ENCODE measurements at regions not wholly inside any gene's neighbourhood (a gene's known extent, or its start where the extent isn't known, plus 50 kb on each side); places are given as distances from the start of the nearest gene placed in this dataset.

- Histone ChIP-seq H3K4me3 (ENCODE audit: low read depth, low read length) (no peak overlapping the region), H3K9me3 (ENCODE audit: control insufficient read depth, insufficient read depth, low read depth, low read length) (no peaks in the 10 kb centered on the region), H3K27ac (ENCODE audit: extremely low read depth, low read depth, low read length) (no peak overlapping the region), H3K4me1 (ENCODE audit: control insufficient read depth, insufficient read depth, low read length) (no peaks in the 10 kb centered on the region), H3K36me3 (ENCODE audit: control insufficient read depth in 2 of 2, insufficient read depth in 1 of 2, low read length in 2 of 2) (no peaks in the 10 kb centered on the region)
- TF ChIP-seq ATF2 (tag by site-specific recombination; IDR thresholded peaks at IDR 0.05; ENCODE audit: low read depth) (no peak), ZNF221 (tag by site-specific recombination; IDR thresholded peaks at IDR 0.05; ENCODE audit: borderline replicate concordance) (no peak), ZNF747 (tag by site-specific recombination; IDR thresholded peaks at IDR 0.05) (no peak), ZNF416 (tag by site-specific recombination; IDR thresholded peaks at IDR 0.05) (no peak), ZBTB26 (tag by site-specific recombination; optimal IDR thresholded peaks at IDR 0.05) (no peak), ZSCAN23 (tag by site-specific recombination; IDR thresholded peaks at IDR 0.05) (no peak), GLIS1 (tag by site-specific recombination; IDR thresholded peaks at IDR 0.05) (no peak), ZNF658 (tag by site-specific recombination; IDR thresholded peaks at IDR 0.05) (no peak)
- ChIA-PET POLR2A (no interaction called here), CTCF (no interaction called here)
Measured at GRCh38 chr2:136334967-136335366, 217.0 kb upstream of the CXCR4 start.

- Histone ChIP-seq H3K9me3 (ENCODE audit: control insufficient read depth, insufficient read depth, low read depth, low read length) (no peaks in the 10 kb centered on the region), H3K27ac (ENCODE audit: extremely low read depth, low read depth, low read length) (no peak overlapping the region), H3K36me3 (ENCODE audit: control insufficient read depth in 2 of 2, insufficient read depth in 1 of 2, low read length in 2 of 2) (no peaks in the 10 kb centered on the region), H3K4me1 (ENCODE audit: control insufficient read depth, insufficient read depth, low read length) (peaks cover 3% of the 10 kb centered on the region), H3K4me3 (ENCODE audit: low read depth, low read length) (no peak overlapping the region)
- ChIA-PET CTCF (interaction anchor here (0.7 kb wide), 1 partner anchor 296 kb away, joined by 3 read pairs; no protein-coding TSS in a partner anchor), POLR2A (no interaction called here)
- TF ChIP-seq ZNF621 (tag by site-specific recombination; IDR thresholded peaks at IDR 0.05) (no peak), PRDM2 (tag by site-specific recombination; IDR thresholded peaks at IDR 0.05; ENCODE audit: borderline replicate concordance) (no peak), ZNF610 (tag by site-specific recombination; IDR thresholded peaks at IDR 0.05; ENCODE audit: borderline replicate concordance) (no peak), ZNF19 (tag by site-specific recombination; IDR thresholded peaks at IDR 0.05; ENCODE audit: low read depth) (no peak), ZNF830 (tag by site-specific recombination; IDR thresholded peaks at IDR 0.05; ENCODE audit: low read depth) (no peak), ZNF248 (tag by site-specific recombination; IDR thresholded peaks at IDR 0.05) (no peak), HIC1 (tag by site-specific recombination; IDR thresholded peaks at IDR 0.05) (no peak), ZNF2 (tag by site-specific recombination; IDR thresholded peaks at IDR 0.05) (no peak), ZNF518A (tag by site-specific recombination; conservative IDR thresholded peaks at IDR 0.05; ENCODE audit: low read depth) (no peak)
Measured at GRCh38 chr2:136332436-136333095, 214.6 kb upstream of the CXCR4 start.
